GM20000 (cell line): ENCODE measurements at regions not wholly inside any gene's neighbourhood (a gene's known extent, or its start where the extent isn't known, plus 50 kb on each side); places are given as distances from the start of the nearest gene placed in this dataset.
"Not testable (repeated sequence)": the region's sequence is repeated elsewhere in the genome, so short reads cannot be mapped to it uniquely, and the experiment has no call there.

Experiments used
- DNase-seq: peaks from one replicate; pipeline ENCODE4 v3.0.0; 2012; ENCODE audit warnings: low spot score
- CTCF ChIP-seq: IDR thresholded peaks from 2 replicates; pipeline ENCODE4 v1.5.1; 2012; ENCODE audit warnings: mild to moderate bottlenecking, control low read depth; ENCODE audit errors: extremely low read depth, missing control alignments

GRCh38 chr22:22193923-22194322 is 50.7 kb upstream of the VPREB1 start:
- no peak for DNase-seq
- TF ChIP-seq CTCF, result no peak

- DNase-seq, result not testable (repeated sequence)
These were observed 51.1 kb upstream of the VPREB1 start for GRCh38 chr22:22193462-22193861.

GRCh38 chr22:22193006-22193405 is 51.6 kb upstream of the VPREB1 start:
- DNase-seq, result not testable (repeated sequence)

GRCh38 chr22:22189796-22190195 is 54.8 kb upstream of the VPREB1 start:
- DNase-seq, result not testable (repeated sequence)

- DNase-seq, result not testable (repeated sequence)
These were observed 56.7 kb upstream of the VPREB1 start for GRCh38 chr22:22187863-22188262.

- no peak for DNase-seq
- no peak for TF ChIP-seq CTCF
These were observed 57.3 kb upstream of the VPREB1 start for GRCh38 chr22:22187299-22187698.

- no peak for DNase-seq
- TF ChIP-seq CTCF, result no peak
These were observed 58.6 kb upstream of the VPREB1 start for GRCh38 chr22:22185844-22186499.

- no peak for TF ChIP-seq CTCF
- no peak for DNase-seq
These were observed 59.4 kb upstream of the VPREB1 start for GRCh38 chr22:22185217-22185616.

GRCh38 chr22:22184277-22184807 is 60.2 kb upstream of the VPREB1 start:
- no peak for TF ChIP-seq CTCF

GRCh38 chr22:22182990-22183264 is 61.7 kb upstream of the VPREB1 start:
- no peak for DNase-seq
- no peak for TF ChIP-seq CTCF

More at GRCh38 chr22:22184277-22184807, 60.2 kb upstream of the VPREB1 start:
- no peak for DNase-seq
